ENCODE measurements at regions not wholly inside any gene's neighbourhood (a gene's known extent, or its start where the extent isn't known, plus 50 kb on each side); places are given as distances from the start of the nearest gene placed in this dataset.

GRCh38 chr5:53430618-53431252 lies 49.7 kb upstream of the FST start:
- intact Hi-C loops (cut with DNase I): loop anchor here (1.0 kb wide), 2 partner anchors 168 to 260 kb away; no protein-coding TSS in a partner anchor
- DNase-seq (ENCODE audit: low spot score in 2 of 2): no peak
- H3K27ac ChIP-seq: no peak overlapping the region
- no peaks in the 10 kb centered on the region for H3K4me1 ChIP-seq
- H3K9me3 ChIP-seq: no peaks in the 10 kb centered on the region
- TF ChIP-seq CTCF (IDR thresholded peaks at IDR 0.05): peak; percentile 42 to 62 (median 45)
- no peaks in the 10 kb centered on the region for H3K36me3 ChIP-seq
- no peaks in the 10 kb centered on the region for H3K27me3 ChIP-seq
- no peak overlapping the region for H3K4me3 ChIP-seq
